Suprapubic skin (tissue), 4 donors: ENCODE measurements at regions not wholly inside any gene's neighbourhood (a gene's known extent, or its start where the extent isn't known, plus 50 kb on each side); places are given as distances from the start of the nearest gene placed in this dataset.

Experiments
- DNase-seq, 2 donors: peaks; one replicate each; pipeline ENCODE4 v3.0.0-alpha.2; 2019; ENCODE audit warnings: low spot score in 2 of 2
- H3K27ac ChIP-seq: fragments of 200-600 bp; sonication (generic); one replicate; pipeline ENCODE4 v1.5.1; 2019
- H3K27me3 ChIP-seq: fragments of 200-600 bp; sonication (generic); one replicate; pipeline ENCODE4 v1.5.1; 2019
- H3K36me3 ChIP-seq: fragments of 200-600 bp; sonication (generic); one replicate; pipeline ENCODE4 v1.5.1; 2019
- H3K4me1 ChIP-seq: fragments of 200-600 bp; sonication (generic); one replicate; pipeline ENCODE4 v1.5.1; 2019
- H3K4me3 ChIP-seq: fragments of 200-600 bp; sonication (generic); one replicate; pipeline ENCODE4 v1.5.1; 2019; ENCODE audit warnings: mild to moderate bottlenecking
- H3K9me3 ChIP-seq: fragments of 200-600 bp; sonication (generic); one replicate; pipeline ENCODE4 v1.5.1; 2019
- CTCF ChIP-seq, 2 donors: fragments of 200-600 bp in 1 of 2; fragments of 450-650 bp in 1 of 2; sonication (generic) in 1 of 2; IDR thresholded peaks; one replicate each; pipeline ENCODE4 v1.5.1; 2016 to 2019; ENCODE audit warnings: antibody characterized with exemption in 2 of 2, mild to moderate bottlenecking in 1 of 2, moderate library complexity in 1 of 2
- EP300 ChIP-seq: sonication (generic); formaldehyde crosslinking; IDR thresholded peaks from one replicate; pipeline ENCODE4 v1.6.1; 2017; ENCODE audit warnings: antibody characterized with exemption
- POLR2A ChIP-seq, 2 donors: fragments of 450-650 bp; IDR thresholded peaks; one replicate each; pipeline ENCODE4 v1.6.1; 2017; ENCODE audit warnings: antibody characterized with exemption in 2 of 2, mild to moderate bottlenecking in 2 of 2, moderate library complexity in 2 of 2
- POLR2AphosphoS5 ChIP-seq, 3 donors: sonication (generic); formaldehyde crosslinking; IDR thresholded peaks; one replicate each; pipeline ENCODE4 v1.6.1; 2017; ENCODE audit warnings: antibody characterized with exemption in 3 of 3
- WGBS: methylation state at CpG from one replicate; pipeline ENCODE4 v1.1.5; 2018; 5-methylcytosine and 5-hydroxymethylcytosine counted together

GRCh38 chr6:120545353-120545752 is 788.9 kb downstream of the TBC1D32 start:
- no peaks in the 10 kb centered on the region for H3K9me3 ChIP-seq
- H3K27ac ChIP-seq: no peak overlapping the region
- 82% methylated on average over 2 of the region's 2 CpGs for WGBS
- DNase-seq: no peak
- H3K36me3 ChIP-seq: no peaks in the 10 kb centered on the region
- no peaks in the 10 kb centered on the region for H3K27me3 ChIP-seq
- H3K4me1 ChIP-seq: no peaks in the 10 kb centered on the region
- no peak overlapping the region for H3K4me3 ChIP-seq
- TF ChIP-seq POLR2AphosphoS5 (IDR thresholded peaks at IDR 0.05) (no peak), EP300 (no peak), POLR2A (IDR thresholded peaks at IDR 0.05) (no peak), CTCF (IDR thresholded peaks at IDR 0.05) (no peak)

GRCh38 chr6:120534954-120535353 is 799.3 kb downstream of the TBC1D32 start:
- Histone ChIP-seq H3K9me3 (peaks cover 6% of the 10 kb centered on the region), H3K4me1 (no peaks in the 10 kb centered on the region), H3K36me3 (no peaks in the 10 kb centered on the region), H3K27me3 (no peaks in the 10 kb centered on the region), H3K27ac (no peak overlapping the region), H3K4me3 (no peak overlapping the region)
- DNase-seq: no peak
- TF ChIP-seq POLR2A (IDR thresholded peaks at IDR 0.05) (no peak), POLR2AphosphoS5 (IDR thresholded peaks at IDR 0.05) (no peak), CTCF (IDR thresholded peaks at IDR 0.05) (no peak), EP300 (no peak)

GRCh38 chr6:120526576-120526975 is 807.7 kb downstream of the TBC1D32 start:
- H3K27me3 ChIP-seq: no peaks in the 10 kb centered on the region
- H3K36me3 ChIP-seq: no peaks in the 10 kb centered on the region
- TF ChIP-seq POLR2A (IDR thresholded peaks at IDR 0.05): no peak
- no peak for TF ChIP-seq POLR2AphosphoS5 (IDR thresholded peaks at IDR 0.05)
- TF ChIP-seq EP300: no peak
- no peak for TF ChIP-seq CTCF (IDR thresholded peaks at IDR 0.05)
- no peak overlapping the region for H3K4me3 ChIP-seq
- H3K9me3 ChIP-seq: no peaks in the 10 kb centered on the region
- no peaks in the 10 kb centered on the region for H3K4me1 ChIP-seq
- 75% methylated on average over 2 of the region's 2 CpGs for WGBS
- DNase-seq: no peak
- no peak overlapping the region for H3K27ac ChIP-seq

GRCh38 chr6:120514544-120514943 is 819.7 kb downstream of the TBC1D32 start:
- Histone ChIP-seq H3K36me3 (no peaks in the 10 kb centered on the region), H3K4me1 (no peaks in the 10 kb centered on the region), H3K27me3 (no peaks in the 10 kb centered on the region), H3K9me3 (no peaks in the 10 kb centered on the region), H3K27ac (no peak overlapping the region), H3K4me3 (no peak overlapping the region)
- 70% methylated on average over 1 of the region's 1 CpG for WGBS
- no peak for DNase-seq
- no peak for TF ChIP-seq POLR2A (IDR thresholded peaks at IDR 0.05)
- no peak for TF ChIP-seq POLR2AphosphoS5 (IDR thresholded peaks at IDR 0.05)
- no peak for TF ChIP-seq CTCF (IDR thresholded peaks at IDR 0.05)
- TF ChIP-seq EP300: no peak

GRCh38 chr6:120511712-120512111 is 822.6 kb downstream of the TBC1D32 start:
- Histone ChIP-seq H3K27me3 (no peaks in the 10 kb centered on the region), H3K4me3 (no peak overlapping the region), H3K36me3 (no peaks in the 10 kb centered on the region), H3K9me3 (no peaks in the 10 kb centered on the region), H3K27ac (no peak overlapping the region), H3K4me1 (no peaks in the 10 kb centered on the region)
- no peak for TF ChIP-seq POLR2AphosphoS5 (IDR thresholded peaks at IDR 0.05)
- no peak for TF ChIP-seq POLR2A (IDR thresholded peaks at IDR 0.05)
- no peak for TF ChIP-seq CTCF (IDR thresholded peaks at IDR 0.05)
- no peak for TF ChIP-seq EP300
- no peak for DNase-seq
